Activated naive CD8-positive, alpha-beta T cell (primary cell): ENCODE measurements at regions not wholly inside any gene's neighbourhood (a gene's known extent, or its start where the extent isn't known, plus 50 kb on each side); places are given as distances from the start of the nearest gene placed in this dataset.
"Not testable (repeated sequence)": the region's sequence is repeated elsewhere in the genome, so short reads cannot be mapped to it uniquely, and the experiment has no call there.

Experiments used
- H3K27ac Mint-ChIP-seq: one replicate; pipeline ENCODE4 v1.8.0; 2021; ENCODE audit warnings: mixed read lengths
- H3K27me3 Mint-ChIP-seq: one replicate; pipeline ENCODE4 v1.8.0; 2021; ENCODE audit warnings: mixed read lengths
- H3K36me3 Mint-ChIP-seq: one replicate; pipeline ENCODE4 v1.8.0; 2021; ENCODE audit warnings: mixed read lengths
- H3K4me1 Mint-ChIP-seq: one replicate; pipeline ENCODE4 v1.8.0; 2021; ENCODE audit warnings: low read depth, mixed read lengths
- H3K4me3 Mint-ChIP-seq: one replicate; pipeline ENCODE4 v1.8.0; 2021; ENCODE audit warnings: mild to moderate bottlenecking, mixed read lengths
- H3K9me3 Mint-ChIP-seq: one replicate; pipeline ENCODE4 v1.8.0; 2021; ENCODE audit warnings: low read depth, mixed read lengths

DNA sequence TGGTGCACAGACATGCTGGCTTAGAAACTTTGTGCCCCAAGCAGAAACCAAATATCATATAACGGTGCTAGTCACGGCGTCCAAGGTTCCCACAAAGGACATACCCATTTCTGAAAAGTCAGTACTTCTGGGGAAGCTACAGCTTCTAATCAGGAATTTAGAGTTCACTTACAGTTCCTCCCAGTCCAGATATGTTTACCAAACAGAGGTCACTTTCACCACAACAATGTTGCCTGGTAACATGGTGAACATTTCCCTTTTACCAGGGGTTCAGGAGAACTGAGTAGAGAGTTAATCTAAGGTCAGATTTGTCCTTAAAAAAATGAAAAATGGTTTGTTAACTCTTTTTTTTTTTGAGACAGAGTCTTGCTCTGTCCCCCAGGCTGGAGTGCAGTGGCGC is 265.9 kb upstream of the MKLN1 start:
- Mint-ChIP-seq H3K27me3 (no peaks in the 10 kb centered on the region), H3K36me3 (peaks cover 10% of the 10 kb centered on the region), H3K27ac (no peak overlapping the region), H3K4me3 (no peak overlapping the region), H3K9me3 (no peaks in the 10 kb centered on the region), H3K4me1 (peaks cover 77% of the 10 kb centered on the region)

DNA sequence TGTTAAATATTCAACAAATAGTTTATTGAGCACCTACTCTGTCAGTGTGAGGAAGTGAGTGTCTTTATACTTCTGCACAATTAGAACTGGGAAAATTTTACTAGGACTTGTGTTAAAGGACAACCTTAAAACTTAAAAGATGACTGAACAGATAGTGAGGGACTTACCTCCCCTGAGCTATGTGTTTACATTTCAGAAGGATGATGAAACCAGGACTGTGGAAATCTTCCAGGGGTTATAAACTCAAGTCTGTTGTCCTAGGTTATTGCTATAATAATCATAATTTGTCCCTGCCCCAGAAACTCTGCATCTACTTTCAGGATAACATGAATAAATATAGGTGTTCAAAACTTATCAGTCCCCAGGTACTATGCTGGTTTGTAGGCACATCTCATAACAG is 261.0 kb upstream of the MKLN1 start:
- H3K27ac Mint-ChIP-seq = peak overlapping the region; percentile 76
- no peaks in the 10 kb centered on the region for H3K9me3 Mint-ChIP-seq
- H3K4me3 Mint-ChIP-seq = no peak overlapping the region
- no peaks in the 10 kb centered on the region for H3K27me3 Mint-ChIP-seq
- peaks cover 6% of the 10 kb centered on the region for H3K36me3 Mint-ChIP-seq
- H3K4me1 Mint-ChIP-seq = peaks cover 78% of the 10 kb centered on the region

DNA sequence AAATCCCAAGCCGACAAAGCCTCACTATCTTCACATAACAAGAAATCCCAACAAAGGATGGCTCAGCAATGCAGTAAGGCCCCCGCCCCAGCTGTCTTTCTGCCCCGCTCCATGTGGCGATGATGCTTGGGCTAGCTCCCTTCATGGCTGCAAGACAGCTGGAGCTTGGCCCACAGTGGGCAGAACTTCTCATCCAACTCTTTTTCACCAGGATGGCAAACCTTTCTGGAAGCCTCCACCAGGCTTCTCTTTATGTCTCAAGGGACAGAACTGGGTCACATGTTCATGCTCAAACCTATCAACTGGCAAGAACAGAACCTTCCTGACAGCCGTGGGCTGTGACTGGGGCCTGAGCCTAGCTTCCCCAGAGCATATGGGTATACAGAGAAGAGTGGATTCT is 260.5 kb upstream of the MKLN1 start:
- Mint-ChIP-seq H3K4me3 (no peak overlapping the region), H3K36me3 (peaks cover 6% of the 10 kb centered on the region), H3K4me1 (peaks cover 80% of the 10 kb centered on the region), H3K27me3 (no peaks in the 10 kb centered on the region), H3K9me3 (no peaks in the 10 kb centered on the region), H3K27ac (peak overlapping the region; percentile 76)

DNA sequence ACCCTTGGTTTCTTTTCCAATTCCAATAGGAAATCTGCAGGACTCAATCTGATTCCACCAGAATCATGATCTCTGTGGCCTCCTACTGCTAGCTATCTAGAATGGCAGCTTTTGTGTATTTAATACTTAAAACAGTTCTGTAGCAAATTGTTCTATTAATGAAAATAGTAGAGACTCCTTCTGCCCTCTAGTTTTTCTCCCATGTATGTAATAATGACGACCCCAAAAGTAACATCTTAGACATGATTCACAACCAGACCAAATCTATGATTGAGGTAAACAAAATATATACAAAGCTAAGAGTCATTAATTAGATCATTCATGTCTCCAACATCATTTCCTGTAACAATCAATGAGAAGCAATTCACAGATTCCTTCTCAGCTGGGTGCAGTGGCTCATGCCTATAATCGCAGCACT is 259.1 kb upstream of the MKLN1 start:
- Mint-ChIP-seq H3K4me3 (no peak overlapping the region), H3K27ac (peak overlapping the region; percentile 91)

GRCh38 chr7:131071786-131072504 is 255.7 kb upstream of the MKLN1 start:
- Mint-ChIP-seq H3K27me3 (no peaks in the 10 kb centered on the region), H3K27ac (peak overlapping the region; percentile 79), H3K9me3 (no peaks in the 10 kb centered on the region), H3K36me3 (peaks cover 14% of the 10 kb centered on the region), H3K4me3 (peak overlapping the region; percentile 5), H3K4me1 (peaks cover 86% of the 10 kb centered on the region)

More for the DNA sequence above, 259.1 kb upstream of the MKLN1 start:
- peaks cover 6% of the 10 kb centered on the region for H3K36me3 Mint-ChIP-seq
- peaks cover 81% of the 10 kb centered on the region for H3K4me1 Mint-ChIP-seq
- no peaks in the 10 kb centered on the region for H3K27me3 Mint-ChIP-seq
- no peaks in the 10 kb centered on the region for H3K9me3 Mint-ChIP-seq

- peak overlapping the region; percentile 50 for H3K27ac Mint-ChIP-seq
- peaks cover 14% of the 10 kb centered on the region for H3K36me3 Mint-ChIP-seq
- H3K9me3 Mint-ChIP-seq = no peaks in the 10 kb centered on the region
- H3K4me1 Mint-ChIP-seq = peaks cover 81% of the 10 kb centered on the region
- H3K4me3 Mint-ChIP-seq = no peak overlapping the region
- no peaks in the 10 kb centered on the region for H3K27me3 Mint-ChIP-seq
Observed at GRCh38 chr7:131072505-131073091, 255.1 kb upstream of the MKLN1 start.

DNA sequence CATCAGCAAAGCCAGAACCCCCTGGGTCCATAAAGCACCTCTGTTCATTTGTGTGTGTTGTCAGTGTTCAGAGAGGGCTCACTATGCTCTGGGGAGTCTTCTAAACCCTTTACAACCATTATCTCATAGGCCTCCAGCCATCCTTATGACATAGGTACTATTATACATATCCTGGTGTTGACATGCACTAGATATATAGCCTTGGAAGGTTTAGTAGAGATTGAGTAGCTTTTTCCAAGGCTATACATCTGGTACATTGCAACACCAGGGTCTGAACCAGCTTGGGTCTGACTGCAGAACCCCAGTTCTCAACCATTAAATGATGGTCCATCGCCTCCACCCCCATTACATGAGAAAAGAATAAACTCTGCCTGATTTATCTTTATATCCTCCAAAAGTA is 253.6 kb upstream of the MKLN1 start:
- H3K36me3 Mint-ChIP-seq = peaks cover 13% of the 10 kb centered on the region
- H3K4me1 Mint-ChIP-seq = peaks cover 67% of the 10 kb centered on the region
- no peaks in the 10 kb centered on the region for H3K9me3 Mint-ChIP-seq
- H3K4me3 Mint-ChIP-seq = no peak overlapping the region
- H3K27me3 Mint-ChIP-seq = no peaks in the 10 kb centered on the region
- H3K27ac Mint-ChIP-seq = peak overlapping the region; percentile 72

DNA sequence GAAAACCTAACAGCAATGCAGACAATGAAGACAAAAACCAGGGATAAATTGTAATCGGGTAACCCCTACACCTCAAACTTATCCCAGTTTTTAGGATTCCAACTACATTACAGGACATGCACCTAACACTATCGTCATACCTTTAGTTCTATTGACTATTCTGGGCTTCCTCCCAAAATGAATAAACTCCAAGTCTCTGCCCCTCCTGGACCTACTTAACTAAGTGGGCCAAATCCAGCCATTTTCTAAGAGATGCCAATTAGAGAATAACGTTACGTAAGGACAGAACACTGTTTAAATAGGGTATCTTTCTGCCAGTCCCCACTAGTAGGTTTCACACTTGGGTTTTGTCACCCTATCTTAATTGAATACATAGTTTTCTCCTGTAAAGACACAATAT is 253.1 kb upstream of the MKLN1 start:
- H3K27me3 Mint-ChIP-seq = no peaks in the 10 kb centered on the region
- peaks cover 61% of the 10 kb centered on the region for H3K4me1 Mint-ChIP-seq
- no peaks in the 10 kb centered on the region for H3K9me3 Mint-ChIP-seq
- peak overlapping the region; percentile 72 for H3K27ac Mint-ChIP-seq
- no peak overlapping the region for H3K4me3 Mint-ChIP-seq
- H3K36me3 Mint-ChIP-seq = peaks cover 10% of the 10 kb centered on the region

GRCh38 chr7:131075406-131075805 is 252.3 kb upstream of the MKLN1 start:
- peaks cover 55% of the 10 kb centered on the region for H3K4me1 Mint-ChIP-seq
- H3K36me3 Mint-ChIP-seq = peaks cover 10% of the 10 kb centered on the region
- H3K27ac Mint-ChIP-seq = peak overlapping the region; percentile 67
- no peaks in the 10 kb centered on the region for H3K9me3 Mint-ChIP-seq
- H3K4me3 Mint-ChIP-seq = no peak overlapping the region
- H3K27me3 Mint-ChIP-seq = no peaks in the 10 kb centered on the region

- H3K9me3 Mint-ChIP-seq = no peaks in the 10 kb centered on the region
- H3K4me1 Mint-ChIP-seq = peaks cover 53% of the 10 kb centered on the region
- H3K27ac Mint-ChIP-seq = peak overlapping the region; percentile 77
- H3K36me3 Mint-ChIP-seq = peaks cover 10% of the 10 kb centered on the region
- H3K4me3 Mint-ChIP-seq = peak overlapping the region; percentile 48
- no peaks in the 10 kb centered on the region for H3K27me3 Mint-ChIP-seq
Observed at GRCh38 chr7:131076032-131076431, 251.6 kb upstream of the MKLN1 start.

DNA sequence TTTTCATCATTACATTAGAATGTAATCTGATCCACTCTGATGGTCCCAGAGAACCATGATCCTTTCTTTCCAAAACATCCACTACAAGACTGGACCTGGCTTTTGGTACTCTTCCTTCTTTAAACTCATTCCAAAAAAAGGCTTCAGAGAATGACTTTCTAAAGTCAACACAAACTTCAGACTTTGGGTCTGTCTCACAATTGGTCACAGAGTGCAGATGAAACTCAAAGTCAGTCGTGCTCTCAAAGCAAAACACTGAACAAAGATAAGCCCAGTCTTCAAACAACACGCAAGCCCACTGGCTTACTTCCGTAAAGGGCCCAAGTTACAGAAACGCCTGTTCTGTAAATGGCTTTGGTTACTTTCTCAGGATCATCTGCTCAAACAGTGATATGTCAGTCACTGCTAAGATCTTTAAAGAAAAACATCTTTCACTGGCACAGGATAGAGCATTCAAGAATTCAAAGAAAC is 250.9 kb upstream of the MKLN1 start:
- Mint-ChIP-seq H3K27me3 (no peaks in the 10 kb centered on the region), H3K4me1 (peaks cover 52% of the 10 kb centered on the region), H3K36me3 (peaks cover 10% of the 10 kb centered on the region), H3K4me3 (peak overlapping the region; percentile 38), H3K27ac (peak overlapping the region; percentile 75), H3K9me3 (no peaks in the 10 kb centered on the region)

DNA sequence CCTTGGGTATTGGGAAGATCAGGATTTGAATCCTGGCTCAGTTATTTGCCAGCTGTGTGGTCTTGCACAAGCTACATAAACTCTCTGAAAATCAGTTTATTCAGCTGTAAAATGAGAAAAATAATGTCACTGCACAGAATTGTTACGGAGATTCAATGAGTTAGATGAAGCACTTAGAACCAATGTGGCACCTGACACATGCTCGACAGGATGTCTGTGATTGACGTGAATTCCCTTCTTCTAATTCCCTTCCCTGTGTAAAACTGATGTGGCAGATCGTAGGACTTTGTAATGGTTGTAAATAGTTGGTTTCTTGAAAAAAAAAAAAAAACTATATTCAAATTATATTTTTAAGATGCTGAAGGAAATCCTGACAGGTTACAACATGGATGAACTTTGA is 249.9 kb upstream of the MKLN1 start:
- Mint-ChIP-seq H3K4me1 (peaks cover 52% of the 10 kb centered on the region), H3K27me3 (no peaks in the 10 kb centered on the region), H3K36me3 (peaks cover 16% of the 10 kb centered on the region), H3K27ac (no peak overlapping the region), H3K9me3 (no peaks in the 10 kb centered on the region), H3K4me3 (no peak overlapping the region)

- Mint-ChIP-seq H3K27ac (no peak overlapping the region), H3K36me3 (peaks cover 25% of the 10 kb centered on the region), H3K9me3 (peaks cover 4% of the 10 kb centered on the region), H3K4me3 (no peak overlapping the region), H3K27me3 (no peaks in the 10 kb centered on the region), H3K4me1 (peaks cover 53% of the 10 kb centered on the region)
Observed at GRCh38 chr7:131080754-131081153, 246.9 kb upstream of the MKLN1 start.

DNA sequence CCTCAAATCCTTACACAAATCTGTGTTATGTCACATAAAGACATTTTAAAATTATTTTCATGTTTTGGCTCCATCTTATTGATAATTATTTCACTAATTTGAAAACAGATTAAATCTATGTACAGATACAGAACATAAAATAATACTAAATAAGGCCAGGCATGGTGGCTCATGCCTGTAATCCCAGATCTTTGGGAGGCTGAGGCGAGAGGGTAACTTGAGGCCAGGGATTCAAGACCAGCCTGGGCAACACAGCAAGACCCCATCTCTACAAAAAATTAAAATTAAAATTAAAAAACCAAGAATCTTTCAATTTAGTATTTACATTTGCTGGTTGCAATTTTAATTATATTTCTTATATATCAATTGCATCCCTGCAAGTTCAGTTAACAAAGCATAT is 246.4 kb upstream of the MKLN1 start:
- Mint-ChIP-seq H3K4me1 (peaks cover 49% of the 10 kb centered on the region), H3K9me3 (peaks cover 4% of the 10 kb centered on the region), H3K27ac (no peak overlapping the region), H3K27me3 (no peaks in the 10 kb centered on the region), H3K4me3 (no peak overlapping the region), H3K36me3 (peaks cover 20% of the 10 kb centered on the region)

DNA sequence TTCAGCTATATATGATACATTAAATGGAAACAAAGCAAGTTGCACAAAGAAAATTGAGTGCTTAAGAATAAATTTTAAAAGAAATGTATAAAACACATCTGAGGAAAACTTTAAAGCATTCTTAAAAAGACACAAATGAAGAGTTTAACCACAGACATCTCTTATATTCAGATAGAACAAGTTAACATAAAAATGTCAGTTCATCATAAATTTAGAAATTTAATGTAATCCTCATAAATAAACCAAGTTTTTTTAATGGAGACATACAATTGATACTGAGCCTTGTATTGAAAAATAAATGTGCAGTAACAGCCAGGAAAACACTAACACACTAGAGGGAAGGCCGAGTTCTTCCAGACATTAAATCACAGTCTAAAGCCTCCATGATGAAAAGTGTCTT is 243.9 kb upstream of the MKLN1 start:
- Mint-ChIP-seq H3K9me3 (peaks cover 4% of the 10 kb centered on the region), H3K4me3 (no peak overlapping the region), H3K27ac (peak overlapping the region; percentile 67), H3K4me1 (peaks cover 59% of the 10 kb centered on the region), H3K36me3 (peaks cover 26% of the 10 kb centered on the region), H3K27me3 (no peaks in the 10 kb centered on the region)

DNA sequence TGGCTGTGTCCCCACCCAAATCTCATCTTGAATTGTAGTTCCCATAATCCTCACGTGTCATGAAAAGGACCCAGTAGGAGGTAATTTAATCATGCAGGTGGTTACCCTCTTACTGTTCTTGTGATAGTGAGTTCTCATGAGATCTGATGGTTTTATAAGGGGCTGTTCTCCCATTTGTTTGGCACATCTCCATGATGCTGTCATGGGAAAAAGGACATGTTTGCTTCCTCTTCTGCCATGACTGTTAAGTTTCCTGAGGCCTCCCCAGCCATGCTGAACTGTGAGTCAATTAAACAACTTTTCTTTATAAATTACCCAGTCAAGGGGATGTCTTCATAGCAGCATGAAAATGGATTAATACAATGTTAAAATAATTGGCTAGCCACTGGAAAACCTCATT is 243.3 kb upstream of the MKLN1 start:
- H3K4me3 Mint-ChIP-seq, H3K9me3 Mint-ChIP-seq, H3K27me3 Mint-ChIP-seq: not testable (repeated sequence)
- H3K27ac Mint-ChIP-seq = peak overlapping the region; percentile 67
- peaks cover 61% of the 10 kb centered on the region for H3K4me1 Mint-ChIP-seq
- peaks cover 27% of the 10 kb centered on the region for H3K36me3 Mint-ChIP-seq
